Hypothalamus (tissue), 51 donors: ENCODE measurements at regions not wholly inside any gene's neighbourhood (a gene's known extent, or its start where the extent isn't known, plus 50 kb on each side); places are given as distances from the start of the nearest gene placed in this dataset.
A peak's percentile ranks its signal among the peaks of the same experiment; 100 is the strongest.

Experiments
- DNase-seq, 51 donors: peaks; one replicate each; lab custom pipeline; 2025; lab: John Stamatoyannopoulos, UW

DNA sequence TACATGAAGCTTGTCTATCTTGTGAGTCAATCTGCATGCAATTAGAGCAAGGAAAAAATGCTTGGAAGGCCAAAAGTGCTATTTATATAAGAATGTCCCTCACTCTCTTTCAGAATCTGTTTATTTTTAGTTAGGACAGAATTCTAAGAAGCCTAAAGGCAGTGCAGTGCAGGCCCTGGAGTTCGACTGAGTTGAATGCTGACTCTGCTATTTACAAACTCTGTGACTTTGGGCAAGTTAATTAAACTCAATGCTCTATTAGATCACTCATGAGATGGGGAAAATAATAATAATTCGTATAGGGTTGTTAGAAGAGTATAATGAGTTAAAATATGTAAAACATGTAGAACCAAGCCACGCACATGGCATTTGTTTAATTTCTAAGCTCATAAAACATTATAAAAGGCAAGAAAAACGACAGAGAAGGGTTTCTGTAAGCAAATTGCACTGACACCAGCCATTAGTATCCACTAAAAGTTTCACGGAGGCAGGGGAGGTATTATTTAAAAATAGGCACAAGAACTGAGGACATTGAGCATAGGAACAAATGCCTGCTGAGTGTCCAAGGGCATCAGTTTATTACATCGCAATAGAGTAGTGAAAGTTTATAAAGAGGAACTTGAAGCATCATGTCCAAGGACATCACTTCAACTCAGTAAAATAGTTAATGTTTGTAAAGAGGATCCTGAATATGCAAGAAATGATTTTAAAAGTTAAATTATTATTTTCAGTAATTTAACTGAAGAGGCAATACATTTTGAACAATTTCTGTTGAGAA lies 115.0 kb upstream of the INPP4B start:
- no peak for DNase-seq

DNA sequence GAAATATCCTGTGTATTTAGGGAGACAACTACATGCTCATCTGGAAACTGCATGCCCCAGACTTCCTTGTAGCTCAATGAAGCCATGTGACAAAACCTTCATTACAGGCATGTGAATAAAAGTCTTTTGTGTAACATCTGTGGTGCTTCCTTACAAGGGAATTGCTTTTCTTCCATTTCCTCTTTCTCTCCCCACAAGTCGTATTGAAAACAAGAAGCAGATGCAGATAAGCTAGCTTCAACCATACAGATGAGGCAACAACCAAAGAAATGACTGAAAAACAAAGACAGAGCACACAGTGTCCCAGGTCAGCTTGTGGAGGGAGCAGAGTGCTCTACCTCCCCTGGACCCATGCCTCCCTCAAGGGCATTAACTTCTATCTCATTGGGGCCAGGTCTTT lies 115.8 kb upstream of the INPP4B start:
- DNase-seq = peak in 1 of 51 donors; percentile 75

DNA sequence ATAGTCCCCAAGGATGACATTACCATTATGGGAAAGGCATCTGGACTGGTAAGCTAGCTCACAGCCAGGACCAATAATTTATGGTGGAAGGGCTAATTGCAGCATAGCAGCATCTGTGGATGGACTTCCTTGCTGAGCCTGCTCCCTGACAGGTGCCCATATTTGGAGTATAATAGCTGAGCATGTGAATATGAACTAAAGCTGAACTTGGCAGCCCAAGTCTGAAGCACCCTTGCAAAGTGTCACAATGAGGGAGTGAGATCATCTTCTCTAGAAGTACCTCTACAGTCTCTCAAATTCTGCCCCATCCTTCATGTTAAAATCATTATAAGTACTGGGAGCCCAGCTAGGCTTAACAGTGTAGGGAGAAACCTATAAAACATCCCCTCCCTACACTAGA lies 128.2 kb upstream of the INPP4B start:
- DNase-seq = no peak

DNA sequence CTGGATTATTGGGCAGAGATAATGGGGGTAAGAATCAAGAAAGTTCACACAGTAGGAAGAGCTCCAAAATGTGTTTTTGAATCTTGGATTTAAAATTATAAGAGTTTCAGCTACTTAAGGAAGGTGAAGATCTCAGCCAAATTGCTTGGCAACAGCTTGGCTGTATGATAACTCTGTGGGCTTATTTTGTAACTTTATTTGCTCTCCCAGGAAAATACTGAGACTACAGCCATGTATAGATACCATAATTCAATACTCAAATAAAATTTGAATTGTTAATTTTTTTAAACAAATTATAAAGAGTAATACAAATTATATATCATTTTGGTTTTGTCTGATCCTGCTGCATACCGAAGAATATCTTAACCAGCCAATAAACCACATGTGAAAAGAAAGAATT lies 129.5 kb upstream of the INPP4B start:
- no peak for DNase-seq

DNA sequence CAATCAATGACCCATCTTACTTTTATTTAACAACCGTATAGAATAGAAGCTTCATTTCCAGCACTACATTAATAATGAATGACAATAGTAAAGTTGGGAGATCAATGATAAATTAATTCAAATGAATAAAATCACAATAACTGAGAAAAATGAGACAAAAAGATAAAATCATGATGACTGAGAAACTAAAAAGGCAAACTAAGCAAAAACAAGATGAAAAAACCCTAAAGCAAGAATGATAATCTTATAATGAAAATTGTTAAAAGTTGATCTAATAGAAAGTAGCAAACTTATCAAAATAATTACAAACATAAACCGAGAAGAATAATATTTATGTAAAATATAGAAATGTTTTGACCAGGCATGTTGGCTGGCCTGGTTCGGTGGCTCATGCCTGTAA lies 130.4 kb upstream of the INPP4B start:
- no peak for DNase-seq

DNA sequence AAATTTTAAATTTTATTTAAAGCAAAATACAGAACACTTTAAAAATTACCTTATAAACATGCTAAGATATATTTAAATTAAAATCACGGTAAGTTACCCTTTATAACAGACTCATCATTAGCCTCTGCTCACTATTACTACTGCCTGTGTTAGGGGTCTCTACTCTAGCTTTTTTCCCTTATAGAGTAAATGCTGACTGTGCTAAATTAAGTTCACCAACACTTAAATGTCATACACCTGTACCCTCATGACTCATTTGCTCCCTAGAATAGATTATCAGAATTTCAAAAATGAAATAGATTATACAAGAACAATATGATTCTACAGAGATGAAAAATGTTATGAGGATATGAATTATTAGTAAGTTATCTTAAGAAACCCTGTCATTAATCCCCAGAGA lies 131.1 kb upstream of the INPP4B start:
- no peak for DNase-seq

DNA sequence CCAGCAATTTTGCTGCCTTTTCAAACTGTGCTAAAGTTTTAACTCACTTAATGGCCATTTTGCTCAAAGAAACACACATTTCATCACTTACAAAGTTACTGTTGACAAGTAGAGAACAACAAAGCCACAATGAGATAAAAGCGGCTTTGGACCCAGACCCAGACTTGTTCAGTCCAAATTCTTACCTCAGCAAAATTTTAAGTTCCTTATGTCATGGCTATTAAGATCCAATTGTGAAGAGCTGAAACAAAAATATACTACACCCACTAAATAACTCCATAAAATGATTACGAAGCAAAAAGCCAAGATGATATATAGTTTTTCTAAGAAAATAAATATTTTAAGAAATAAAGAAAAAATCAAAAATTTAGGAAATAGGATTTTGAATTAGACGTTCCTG lies 137.0 kb upstream of the INPP4B start:
- DNase-seq = no peak

DNA sequence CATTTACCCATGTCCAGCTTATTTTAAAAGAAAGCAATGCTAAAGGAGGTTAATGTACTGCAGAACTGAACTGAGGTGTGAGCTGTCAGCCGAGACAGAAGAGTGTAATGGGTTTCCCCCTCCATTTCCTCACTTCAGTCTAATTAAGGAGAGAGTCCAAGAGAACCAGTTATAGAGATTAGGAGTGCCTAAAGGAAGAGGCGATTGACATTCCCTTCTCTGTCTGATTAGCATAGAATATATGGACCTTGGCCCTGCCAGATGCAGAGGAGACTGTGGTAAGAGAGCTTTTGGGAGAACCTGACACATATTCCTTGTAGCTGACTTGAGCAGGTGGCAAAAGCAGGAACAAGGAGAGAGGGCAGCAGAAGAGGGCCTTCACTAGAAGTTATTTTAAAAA lies 137.5 kb upstream of the INPP4B start:
- DNase-seq = no peak

DNA sequence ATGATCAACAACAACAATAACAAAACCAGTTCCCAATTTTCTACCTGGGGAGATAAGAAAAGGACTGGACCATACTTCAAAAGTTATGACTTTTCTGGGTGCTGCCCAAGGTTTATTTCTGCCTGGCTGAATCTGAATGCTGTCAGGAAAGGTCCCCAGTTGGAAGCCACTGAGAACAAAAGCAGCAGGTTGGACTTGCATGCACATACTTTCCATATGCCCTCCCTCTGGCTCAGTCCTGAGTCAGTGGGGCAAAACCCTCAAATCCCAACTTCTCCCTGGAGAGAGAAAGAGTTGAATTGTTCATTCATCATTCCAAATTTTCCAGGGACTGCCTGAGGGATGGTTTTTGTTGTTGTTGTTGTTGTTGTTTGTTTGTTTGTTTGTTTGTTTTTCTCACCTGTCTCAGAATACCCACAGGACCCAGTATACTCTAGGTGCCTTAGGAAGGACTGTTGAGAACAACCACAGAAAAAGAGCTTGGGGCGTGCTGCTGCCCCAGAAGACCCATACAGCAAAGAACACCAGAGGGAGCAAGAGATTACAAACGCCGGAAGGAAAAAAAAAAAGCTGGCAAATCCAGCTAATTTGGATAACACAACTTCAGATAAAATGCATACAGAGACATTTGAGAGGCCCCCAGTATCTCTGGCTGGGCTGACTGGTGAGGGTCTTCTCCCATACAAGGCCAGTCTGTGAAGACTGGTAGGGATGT lies 138.9 kb upstream of the INPP4B start:
- DNase-seq = no peak

DNA sequence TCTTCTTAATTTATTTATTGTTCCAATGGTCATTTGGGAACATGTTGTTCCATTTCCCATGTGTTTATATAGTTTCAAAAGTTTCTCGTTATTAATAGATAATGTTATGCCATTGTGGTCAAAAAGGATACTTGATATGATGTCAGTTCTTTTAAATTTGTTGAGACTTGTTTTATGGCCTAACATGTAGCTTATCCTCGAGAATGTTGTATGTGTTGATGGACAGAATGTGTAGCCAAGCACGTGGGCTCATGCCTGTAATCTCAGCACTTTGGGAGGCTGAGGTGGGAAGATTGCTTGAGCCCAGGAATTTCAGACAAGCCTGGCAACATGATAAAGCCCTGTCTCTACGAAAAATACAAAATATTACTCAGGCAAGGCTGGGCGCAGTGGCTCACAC lies 168.5 kb upstream of the USP38 start:
- DNase-seq = no peak

DNA sequence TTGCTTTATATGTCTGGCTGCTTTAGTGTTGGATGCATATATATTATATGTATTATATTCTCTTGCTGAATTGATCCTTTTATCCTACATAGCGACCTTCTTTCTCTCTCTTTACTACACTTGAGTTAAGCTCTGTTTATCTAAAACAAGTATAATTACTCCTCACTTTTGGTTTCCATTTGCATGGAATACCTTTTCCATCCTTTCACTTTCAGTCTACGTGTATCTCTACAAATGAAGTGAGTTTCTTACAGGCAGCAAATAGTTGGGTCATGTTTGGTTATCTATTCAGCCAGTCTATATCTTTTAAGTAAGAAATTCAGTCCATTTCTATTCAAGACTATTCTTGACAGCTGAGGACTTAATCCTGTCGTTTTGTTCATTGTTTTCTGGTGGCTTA lies 167.5 kb upstream of the USP38 start:
- no peak for DNase-seq

DNA sequence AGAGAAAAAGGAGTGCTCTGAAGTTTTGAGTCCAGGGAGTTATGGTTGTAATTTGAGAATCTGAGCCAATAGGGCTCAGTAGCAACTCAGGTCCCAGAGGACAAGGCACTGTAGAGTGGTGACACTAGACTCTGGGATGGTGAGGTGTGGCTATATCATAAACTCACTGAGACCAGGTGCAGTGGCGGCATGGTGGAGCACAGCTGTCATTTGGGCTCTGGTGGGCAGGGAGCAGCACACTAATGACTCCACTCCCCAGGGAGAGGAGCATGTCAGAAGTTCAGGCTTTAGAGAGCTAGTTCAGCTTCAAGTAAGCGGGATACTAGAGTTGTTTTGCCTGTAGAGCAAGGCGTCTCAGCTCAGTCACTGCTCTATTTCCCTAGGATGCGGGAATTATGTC lies 165.4 kb upstream of the USP38 start:
- DNase-seq = no peak

DNA sequence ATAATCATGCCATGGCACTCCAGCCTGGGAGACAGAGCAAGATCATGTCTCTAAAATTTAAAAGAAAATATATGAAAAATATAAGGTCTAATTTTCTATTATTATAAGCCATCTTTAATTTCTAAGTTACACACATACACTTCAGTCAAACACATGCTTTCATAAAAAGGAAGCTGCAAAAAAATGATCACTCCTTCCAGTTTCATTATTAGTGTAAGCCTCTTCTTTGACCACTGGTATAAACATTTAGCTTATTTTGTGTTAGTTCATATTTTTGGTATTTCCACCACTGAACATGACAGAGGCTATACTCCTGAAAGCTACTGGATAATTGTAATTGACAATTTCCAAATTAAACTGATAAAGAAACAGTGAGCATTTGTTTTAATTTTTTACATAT lies 163.3 kb upstream of the USP38 start:
- no peak for DNase-seq

DNA sequence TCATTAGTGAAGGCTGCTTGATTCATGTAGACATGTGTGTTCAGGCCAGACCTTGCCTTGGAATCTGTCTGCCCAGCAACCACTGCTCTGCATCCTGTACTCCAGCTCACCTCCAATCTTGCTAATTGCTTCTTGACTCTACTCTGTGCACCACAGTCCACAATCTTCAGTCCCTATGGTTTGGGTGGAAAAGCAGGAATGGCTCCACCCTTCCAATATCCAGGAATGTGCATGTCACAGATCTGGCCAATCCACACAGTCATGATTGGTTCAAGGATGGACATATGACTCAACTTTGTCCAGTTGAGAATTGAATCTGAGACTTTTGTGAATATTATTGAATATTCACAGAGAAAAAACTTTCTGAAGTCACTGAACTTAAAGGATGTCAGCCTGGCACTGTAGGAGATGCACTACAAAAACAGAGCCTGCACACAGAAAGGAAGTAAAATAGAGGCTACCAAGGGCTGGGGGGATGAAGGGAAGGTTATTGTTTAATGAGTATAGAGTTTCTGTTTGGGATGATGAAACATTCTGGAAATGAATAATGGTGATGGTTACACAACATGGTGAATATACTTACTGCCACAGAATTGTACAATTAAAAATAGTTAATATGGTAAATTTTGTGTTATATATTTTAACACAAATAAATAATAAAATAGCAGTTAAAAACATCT lies 161.3 kb upstream of the USP38 start:
- no peak for DNase-seq

DNA sequence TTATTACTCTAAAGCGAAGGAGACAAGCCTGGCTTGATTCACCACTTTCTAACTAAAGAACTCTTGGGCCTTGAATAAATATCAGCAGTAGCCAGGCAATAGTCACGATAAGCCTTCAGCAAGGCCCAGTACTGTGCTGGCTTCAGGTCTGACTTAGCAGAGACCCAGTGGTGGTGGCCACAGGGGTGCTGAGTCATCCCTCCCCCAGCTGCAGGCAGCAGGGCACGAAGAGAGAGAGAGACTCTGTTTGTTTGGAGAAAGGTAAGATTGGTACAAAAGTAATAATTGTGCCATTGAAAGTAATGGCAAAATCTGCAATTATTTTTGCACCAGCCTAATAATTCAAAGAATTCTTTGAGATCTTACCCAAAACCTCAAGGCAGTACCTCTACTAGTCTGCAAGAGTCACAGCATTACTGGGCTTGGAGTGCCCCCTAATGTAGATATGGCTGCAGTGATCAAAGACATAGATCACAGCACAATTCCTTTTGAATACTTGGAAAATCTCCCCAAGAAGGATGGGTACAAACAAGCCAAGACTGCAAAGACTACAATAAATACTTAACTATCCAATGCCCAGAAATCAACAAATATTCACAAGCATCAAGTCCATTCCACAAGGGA lies 159.5 kb upstream of the USP38 start:
- DNase-seq = peak in 7 of 51 donors; percentile 2 to 16 (median 9)

DNA sequence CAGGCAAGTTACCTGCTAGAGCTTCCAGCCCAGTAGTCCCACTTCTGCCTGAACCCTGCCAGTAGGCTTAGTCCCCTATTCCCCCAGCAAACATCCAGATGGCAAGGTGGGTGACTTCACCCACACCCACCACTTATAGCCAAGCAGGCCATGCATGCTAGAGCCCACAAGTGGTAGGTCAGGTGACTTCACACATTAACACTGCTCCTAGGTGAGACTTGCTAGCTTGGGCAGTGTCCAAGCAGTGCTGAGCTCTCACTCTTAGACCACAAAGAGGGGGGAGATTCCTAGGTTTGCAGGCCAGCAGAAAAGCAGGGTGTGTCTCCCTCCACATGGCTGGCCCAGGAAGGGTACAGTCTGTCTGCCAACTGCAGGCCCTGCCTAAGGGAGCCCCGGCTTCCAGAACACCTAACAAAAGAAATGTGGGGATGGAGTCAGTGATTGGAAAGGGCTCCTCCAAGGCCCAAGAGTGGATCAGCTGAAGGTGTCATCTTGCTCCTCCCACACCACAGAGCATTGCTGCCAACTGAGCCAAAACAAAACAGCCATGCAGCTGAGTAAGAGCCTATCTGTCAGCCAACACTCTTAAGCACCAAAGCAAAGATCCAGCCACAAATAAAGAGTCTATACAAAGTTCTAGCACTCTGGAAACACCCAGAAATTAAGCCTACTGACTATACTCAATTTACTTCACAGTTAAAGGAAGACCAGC lies 158.1 kb upstream of the USP38 start:
- DNase-seq = no peak

DNA sequence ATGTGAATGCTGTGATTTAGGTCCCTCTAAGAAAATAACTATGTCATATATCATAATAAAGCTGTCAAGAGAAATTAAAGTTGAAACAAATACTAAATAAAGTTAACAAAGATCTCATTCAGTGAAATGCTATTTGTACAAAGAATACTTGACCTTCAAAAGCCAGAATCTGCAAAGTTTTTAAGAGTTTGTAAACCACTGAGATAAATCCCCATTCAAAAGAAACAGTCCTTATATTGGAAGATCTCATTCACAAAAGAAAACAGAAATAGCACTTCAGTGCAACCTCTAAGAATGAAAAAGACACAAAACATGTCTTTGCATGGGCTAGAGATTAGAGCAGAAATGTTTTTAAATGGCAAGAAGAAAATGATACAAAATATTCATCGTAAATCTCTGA lies 149.1 kb upstream of the USP38 start:
- no peak for DNase-seq

DNA sequence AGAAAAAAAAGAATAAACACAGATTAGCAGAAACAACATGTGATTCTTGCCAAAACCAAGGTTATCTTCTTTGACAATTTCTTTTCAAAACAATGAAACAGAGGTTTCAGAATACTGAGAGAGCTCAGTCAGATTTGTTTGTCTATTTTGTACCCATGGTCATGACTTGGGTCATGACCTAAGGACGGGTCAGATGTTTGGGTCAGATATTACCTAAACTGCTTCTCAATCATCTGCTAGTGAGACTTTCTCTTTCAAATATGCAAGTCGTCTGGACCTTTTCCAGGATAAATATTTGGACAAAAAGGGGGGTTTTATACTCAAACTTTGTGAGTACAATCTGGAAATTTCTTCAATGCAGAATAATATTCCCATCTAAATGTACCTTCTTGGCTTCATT lies 148.3 kb upstream of the USP38 start:
- DNase-seq = no peak

DNA sequence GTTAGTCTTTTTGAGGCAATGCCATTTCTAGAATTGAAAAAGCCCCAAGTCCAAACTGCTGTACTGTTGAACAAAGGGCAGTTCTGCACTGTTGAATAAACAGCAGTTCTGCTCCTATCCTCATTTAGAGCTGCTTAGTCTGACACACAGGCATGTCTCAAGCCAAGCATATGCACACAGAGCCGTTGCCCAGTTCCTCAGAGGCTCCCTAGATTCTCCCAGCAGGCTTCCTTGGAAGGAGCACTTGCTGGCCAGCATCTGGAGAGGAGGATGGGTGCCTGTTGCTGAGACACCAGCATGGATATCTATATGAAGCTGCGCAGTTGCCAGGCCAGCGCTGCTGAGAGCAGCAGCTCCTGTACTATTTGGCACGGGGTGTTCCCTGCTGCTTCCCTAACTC lies 138.3 kb upstream of the USP38 start:
- peak in 8 of 51 donors; percentile 3 to 49 (median 16) for DNase-seq

DNA sequence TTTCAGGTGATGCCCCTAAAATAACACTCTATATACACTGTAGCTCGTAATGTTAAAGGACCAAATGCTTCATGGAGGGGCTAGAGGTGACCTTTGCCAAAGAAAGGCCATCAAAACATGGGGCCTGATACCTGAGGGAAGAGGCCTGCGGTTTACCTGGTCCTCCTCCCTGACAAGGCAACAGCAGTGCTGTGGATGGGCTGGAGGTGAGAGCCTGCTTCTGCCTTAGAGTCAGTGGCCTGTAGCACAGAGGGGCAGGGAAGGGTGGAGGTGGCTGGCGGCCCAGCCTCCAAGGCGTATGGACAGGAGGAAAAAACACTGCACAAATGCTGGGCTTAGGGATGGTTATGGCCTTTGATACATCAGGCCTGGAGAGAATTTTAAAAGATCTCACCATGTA lies 137.8 kb upstream of the USP38 start:
- DNase-seq = no peak

DNA sequence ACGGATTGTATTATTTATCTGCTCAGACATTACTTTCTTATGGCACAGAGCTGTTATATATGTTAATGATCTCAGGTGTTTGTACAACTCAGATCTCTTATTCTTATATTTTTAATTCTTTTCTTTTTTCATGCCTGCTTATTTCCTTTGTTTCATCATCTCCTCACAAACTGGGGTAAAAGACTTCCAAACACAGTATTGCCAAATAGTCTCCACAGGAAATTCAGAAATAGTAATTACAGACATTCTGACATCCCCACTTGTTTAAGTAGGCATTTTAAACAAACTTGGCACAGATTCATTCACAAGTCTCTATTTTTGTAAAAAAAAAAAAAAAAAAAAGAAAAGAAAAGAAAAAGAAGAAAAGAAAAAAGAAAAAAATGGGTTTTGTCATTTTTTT lies 129.7 kb upstream of the USP38 start:
- DNase-seq = no peak
